Type B pancreatic cell (in vitro differentiated cells): ENCODE measurements at regions not wholly inside any gene's neighbourhood (a gene's known extent, or its start where the extent isn't known, plus 50 kb on each side); places are given as distances from the start of the nearest gene placed in this dataset.

Experiments used
- DNase-seq: peaks from one replicate; pipeline ENCODE4 v3.0.0; 2021; ENCODE audit warnings: mixed read lengths; ENCODE audit not compliant: unreplicated experiment; ENCODE audit errors: extremely low spot score
- H3K27ac Mint-ChIP-seq: 2 replicates; pipeline ENCODE4 v1.8.0; 2021; ENCODE audit warnings: mild to moderate bottlenecking, mixed read lengths
- H3K27me3 Mint-ChIP-seq: 2 replicates; pipeline ENCODE4 v1.8.0; 2021; ENCODE audit warnings: mixed read lengths
- H3K36me3 Mint-ChIP-seq: 2 replicates; pipeline ENCODE4 v1.8.0; 2021; ENCODE audit warnings: mixed read lengths
- H3K4me1 Mint-ChIP-seq: one replicate; pipeline ENCODE4 v1.8.0; 2021; ENCODE audit warnings: mixed read lengths; ENCODE audit not compliant: unreplicated experiment
- H3K4me3 Mint-ChIP-seq: 2 replicates; pipeline ENCODE4 v1.8.0; 2021; ENCODE audit warnings: mild to moderate bottlenecking, mixed read lengths
- H3K9me3 Mint-ChIP-seq: 2 replicates; pipeline ENCODE4 v1.8.0; 2021; ENCODE audit warnings: mixed read lengths
- TF ChIP-seq, protein P1 (sequence below): fragments of 200-600 bp; sonication (generic); conservative IDR thresholded peaks from 2 replicates; pipeline ENCODE4 v1.5.0; 2021; ENCODE audit warnings: antibody characterized with exemption, mild to moderate bottlenecking

DNA sequence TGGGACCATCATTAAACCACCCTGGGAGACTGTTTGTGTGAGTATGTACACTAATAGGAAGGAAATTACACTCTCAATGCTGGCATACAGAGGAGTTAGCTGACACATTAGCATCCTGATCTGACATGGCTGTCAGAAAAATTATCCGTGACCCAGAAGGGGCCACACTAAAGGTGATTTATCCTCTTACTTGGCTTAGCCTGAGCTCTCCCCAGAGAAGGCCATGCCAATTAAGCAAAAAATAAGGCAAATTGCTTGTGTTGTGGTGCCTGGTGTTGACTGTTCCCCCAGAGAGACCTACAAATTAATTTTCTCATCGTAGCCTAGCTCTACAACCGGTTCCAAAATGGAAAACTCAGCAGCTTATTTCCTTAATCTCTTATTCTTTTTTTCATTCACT lies 992.3 kb downstream of the KCNMA1 start:
- Mint-ChIP-seq H3K4me3 (no peak overlapping the region), H3K9me3 (no peaks in the 10 kb centered on the region), H3K27ac (no peak overlapping the region), H3K4me1 (peaks cover 36% of the 10 kb centered on the region), H3K36me3 (no peaks in the 10 kb centered on the region), H3K27me3 (peaks cover 58% of the 10 kb centered on the region)
- TF ChIP-seq, protein P1, sequence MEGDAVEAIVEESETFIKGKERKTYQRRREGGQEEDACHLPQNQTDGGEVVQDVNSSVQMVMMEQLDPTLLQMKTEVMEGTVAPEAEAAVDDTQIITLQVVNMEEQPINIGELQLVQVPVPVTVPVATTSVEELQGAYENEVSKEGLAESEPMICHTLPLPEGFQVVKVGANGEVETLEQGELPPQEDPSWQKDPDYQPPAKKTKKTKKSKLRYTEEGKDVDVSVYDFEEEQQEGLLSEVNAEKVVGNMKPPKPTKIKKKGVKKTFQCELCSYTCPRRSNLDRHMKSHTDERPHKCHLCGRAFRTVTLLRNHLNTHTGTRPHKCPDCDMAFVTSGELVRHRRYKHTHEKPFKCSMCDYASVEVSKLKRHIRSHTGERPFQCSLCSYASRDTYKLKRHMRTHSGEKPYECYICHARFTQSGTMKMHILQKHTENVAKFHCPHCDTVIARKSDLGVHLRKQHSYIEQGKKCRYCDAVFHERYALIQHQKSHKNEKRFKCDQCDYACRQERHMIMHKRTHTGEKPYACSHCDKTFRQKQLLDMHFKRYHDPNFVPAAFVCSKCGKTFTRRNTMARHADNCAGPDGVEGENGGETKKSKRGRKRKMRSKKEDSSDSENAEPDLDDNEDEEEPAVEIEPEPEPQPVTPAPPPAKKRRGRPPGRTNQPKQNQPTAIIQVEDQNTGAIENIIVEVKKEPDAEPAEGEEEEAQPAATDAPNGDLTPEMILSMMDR = no peak
- no peak for DNase-seq

GRCh38 chr10:76644476-76644875 lies 993.1 kb downstream of the KCNMA1 start:
- no peak overlapping the region for H3K27ac Mint-ChIP-seq
- H3K9me3 Mint-ChIP-seq = no peaks in the 10 kb centered on the region
- H3K4me1 Mint-ChIP-seq = peaks cover 29% of the 10 kb centered on the region
- DNase-seq = no peak
- TF ChIP-seq, protein P1 = no peak
- H3K4me3 Mint-ChIP-seq = no peak overlapping the region
- no peaks in the 10 kb centered on the region for H3K36me3 Mint-ChIP-seq
- peaks cover 59% of the 10 kb centered on the region for H3K27me3 Mint-ChIP-seq

- Mint-ChIP-seq H3K4me3 (no peak overlapping the region), H3K27ac (no peak overlapping the region), H3K36me3 (no peaks in the 10 kb centered on the region), H3K27me3 (peaks cover 53% of the 10 kb centered on the region), H3K9me3 (no peaks in the 10 kb centered on the region), H3K4me1 (peaks cover 28% of the 10 kb centered on the region)
- TF ChIP-seq, protein P1 = no peak
- DNase-seq = no peak
Observed at GRCh38 chr10:76643511-76643911, 994.1 kb downstream of the KCNMA1 start.

- Mint-ChIP-seq H3K9me3 (no peaks in the 10 kb centered on the region), H3K27ac (no peak overlapping the region), H3K36me3 (no peaks in the 10 kb centered on the region), H3K27me3 (peaks cover 57% of the 10 kb centered on the region), H3K4me3 (no peak overlapping the region), H3K4me1 (peaks cover 28% of the 10 kb centered on the region)
- TF ChIP-seq, protein P1 = no peak
- DNase-seq = no peak
Observed at GRCh38 chr10:76642358-76642757, 995.2 kb downstream of the KCNMA1 start.

- H3K4me1 Mint-ChIP-seq = peaks cover 28% of the 10 kb centered on the region
- H3K27ac Mint-ChIP-seq = no peak overlapping the region
- no peaks in the 10 kb centered on the region for H3K36me3 Mint-ChIP-seq
Observed at GRCh38 chr10:76641215-76641614, 996.4 kb downstream of the KCNMA1 start.

More at GRCh38 chr10:76641215-76641614, 996.4 kb downstream of the KCNMA1 start:
- TF ChIP-seq, protein P1 = no peak
- Mint-ChIP-seq H3K27me3 (peaks cover 55% of the 10 kb centered on the region), H3K4me3 (no peak overlapping the region), H3K9me3 (no peaks in the 10 kb centered on the region)
- no peak for DNase-seq
